WTC11 (cell line): ENCODE measurements at regions not wholly inside any gene's neighbourhood (a gene's known extent, or its start where the extent isn't known, plus 50 kb on each side); places are given as distances from the start of the nearest gene placed in this dataset.

Source experiments
- ATAC-seq: fragments of 200-7000 bp; cut with Tn5 transposase; 2 replicates; pipeline ENCODE4 v1.10.0; 2021; ENCODE audit warnings: mild to moderate bottlenecking, moderate library complexity
- CTCF ChIA-PET: fragments of 300-600 bp; sonication (Branson Sonifier 250); formaldehyde crosslinking; loops from one replicate; lab custom pipeline; 2021; ENCODE audit warnings: antibody characterized with exemption; lab: Charles Lee
- POLR2A ChIA-PET: fragments of 350-600 bp; sonication (Branson Sonifier 250); formaldehyde crosslinking; loops from one replicate; lab custom pipeline; 2021; ENCODE audit warnings: antibody characterized with exemption; lab: Charles Lee
- DNase-seq: peaks from one replicate; pipeline ENCODE4 v3.0.0; 2021; ENCODE audit warnings: low spot score
- H3K27ac Mint-ChIP-seq: 2 replicates; pipeline ENCODE4 v1.8.0; 2021; ENCODE audit warnings: mixed read lengths
- H3K27me3 Mint-ChIP-seq: 2 replicates; pipeline ENCODE4 v1.8.0; 2021; ENCODE audit warnings: low read depth, mild to moderate bottlenecking, moderate library complexity, mixed read lengths
- H3K36me3 Mint-ChIP-seq: 2 replicates; pipeline ENCODE4 v1.8.0; 2021; ENCODE audit warnings: mixed read lengths
- H3K4me1 Mint-ChIP-seq: 2 replicates; pipeline ENCODE4 v1.8.0; 2022; ENCODE audit warnings: mixed read lengths
- H3K4me3 Mint-ChIP-seq: 2 replicates; pipeline ENCODE4 v1.8.0; 2021; ENCODE audit warnings: mild to moderate bottlenecking, moderate library complexity, mixed read lengths
- H3K9me3 Mint-ChIP-seq: 2 replicates; pipeline ENCODE4 v1.8.0; 2021; ENCODE audit warnings: mixed read lengths
- JUN ChIP-seq: sonication (generic); formaldehyde crosslinking; IDR thresholded peaks from 2 replicates; pipeline ENCODE4 v1.8.0; 2023; ENCODE audit warnings: mild to moderate bottlenecking, missing genetic modification reagents
- KAT7 ChIP-seq: sonication (generic); formaldehyde crosslinking; IDR thresholded peaks from 2 replicates; pipeline ENCODE4 v1.8.1; 2023; ENCODE audit warnings: missing genetic modification reagents, mild to moderate bottlenecking, borderline replicate concordance
- OVOL2 ChIP-seq: fragments of 250-450 bp; sonication (Bioruptor Pico); IDR thresholded peaks from 2 replicates; pipeline ENCODE4 v1.9.0; 2021; ENCODE audit warnings: mild to moderate bottlenecking, borderline replicate concordance
- RELA ChIP-seq: sonication (generic); formaldehyde crosslinking; IDR thresholded peaks from 2 replicates; pipeline ENCODE4 v1.8.1; 2022; ENCODE audit warnings: missing genetic modification reagents, mild to moderate bottlenecking, borderline replicate concordance
- SMAD3 ChIP-seq: sonication (generic); formaldehyde crosslinking; IDR thresholded peaks from 2 replicates; pipeline ENCODE4 v1.8.0; 2022; ENCODE audit warnings: missing genetic modification reagents, mild to moderate bottlenecking, borderline replicate concordance
- TEAD4 ChIP-seq: sonication (generic); formaldehyde crosslinking; IDR thresholded peaks from 2 replicates; pipeline ENCODE4 v1.8.0; 2022; ENCODE audit warnings: mild to moderate bottlenecking, missing genetic modification reagents
- ZNF416 ChIP-seq: fragments of 250-450 bp; sonication (Bioruptor Pico); IDR thresholded peaks from 2 replicates; pipeline ENCODE4 v1.9.0; 2021; ENCODE audit warnings: mild to moderate bottlenecking, inconsistent platforms
- TF ChIP-seq, protein P1 (sequence below): fragments of 250-450 bp; sonication (Bioruptor Pico); conservative IDR thresholded peaks from 2 replicates; pipeline ENCODE4 v1.9.0; 2021; ENCODE audit warnings: mild to moderate bottlenecking
- TF ChIP-seq, protein P2 (sequence below): fragments of 250-450 bp; sonication (Bioruptor Pico); IDR thresholded peaks from 2 replicates; pipeline ENCODE4 v2.1.2; 2022; ENCODE audit warnings: mild to moderate bottlenecking, moderate library complexity
- TF ChIP-seq, protein P3 (sequence below): sonication (generic); formaldehyde crosslinking; IDR thresholded peaks from 2 replicates; pipeline ENCODE4 v1.8.0; 2022; ENCODE audit warnings: mild to moderate bottlenecking, missing genetic modification reagents
- TF ChIP-seq, protein P4 (sequence below): sonication (generic); formaldehyde crosslinking; IDR thresholded peaks from 2 replicates; pipeline ENCODE4 v1.8.1; 2022; ENCODE audit warnings: missing genetic modification reagents, borderline replicate concordance
- TF ChIP-seq, protein P5 (sequence below): fragments of 250-450 bp; sonication (Bioruptor Pico); IDR thresholded peaks from 2 replicates; pipeline ENCODE4 v1.9.0; 2021; ENCODE audit warnings: mild to moderate bottlenecking
- TF ChIP-seq, protein P6 (sequence below): sonication (generic); formaldehyde crosslinking; IDR thresholded peaks from 2 replicates; pipeline ENCODE4 v1.8.1; 2022; ENCODE audit warnings: low read depth, mild to moderate bottlenecking, moderate library complexity, missing genetic modification reagents, borderline replicate concordance

DNA sequence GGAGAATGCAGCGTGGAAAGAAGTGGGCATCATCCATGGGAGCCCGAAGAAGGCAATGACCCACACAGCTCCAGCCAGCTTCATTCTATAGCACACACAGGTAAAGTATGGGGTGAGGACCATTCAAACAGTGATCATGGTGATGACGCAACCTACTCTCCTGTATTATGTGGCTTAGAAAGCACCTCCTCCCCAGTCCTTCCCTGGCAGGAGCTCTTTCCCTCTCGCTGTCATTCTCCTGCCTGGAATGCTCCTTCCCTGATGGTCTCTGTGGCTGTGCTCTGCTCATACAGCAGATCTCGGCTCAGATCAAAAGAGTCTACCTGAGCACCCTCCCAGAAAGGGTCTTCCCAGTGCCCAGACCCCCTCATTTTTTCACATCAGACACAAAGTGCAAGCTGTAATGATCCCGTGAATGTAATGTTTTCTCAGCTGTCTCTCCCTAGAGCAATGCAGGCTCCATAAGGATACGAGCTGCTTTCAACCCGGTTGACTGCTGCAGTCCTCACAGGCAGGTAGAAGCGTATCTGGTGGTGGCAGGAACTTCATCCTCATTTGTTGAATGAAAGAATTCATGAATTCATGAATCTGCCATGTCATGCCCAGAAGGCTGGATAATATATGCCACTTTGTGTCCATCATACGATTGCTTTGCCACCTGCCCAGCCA lies 248.8 kb downstream of the HS3ST3A1 start:
- ATAC-seq (no peak), DNase-seq (no peak)
- CTCF ChIA-PET, result interaction anchor here (0.5 kb wide), 1 partner anchor 240 kb away, joined by 4 read pairs; no protein-coding TSS in a partner anchor
- no peaks in the 10 kb centered on the region for H3K27me3 Mint-ChIP-seq
- POLR2A ChIA-PET, result no interaction called here
- H3K4me3 Mint-ChIP-seq, result no peak overlapping the region
- no peaks in the 10 kb centered on the region; the same call in 1 of the 2 replicates for H3K36me3 Mint-ChIP-seq
- TF ChIP-seq OVOL2 (CRISPR knock-in tag) (no peak), RELA (CRISPR knock-in tag) (no peak), SMAD3 (CRISPR knock-in tag) (no peak)
- TF ChIP-seq, protein P1, sequence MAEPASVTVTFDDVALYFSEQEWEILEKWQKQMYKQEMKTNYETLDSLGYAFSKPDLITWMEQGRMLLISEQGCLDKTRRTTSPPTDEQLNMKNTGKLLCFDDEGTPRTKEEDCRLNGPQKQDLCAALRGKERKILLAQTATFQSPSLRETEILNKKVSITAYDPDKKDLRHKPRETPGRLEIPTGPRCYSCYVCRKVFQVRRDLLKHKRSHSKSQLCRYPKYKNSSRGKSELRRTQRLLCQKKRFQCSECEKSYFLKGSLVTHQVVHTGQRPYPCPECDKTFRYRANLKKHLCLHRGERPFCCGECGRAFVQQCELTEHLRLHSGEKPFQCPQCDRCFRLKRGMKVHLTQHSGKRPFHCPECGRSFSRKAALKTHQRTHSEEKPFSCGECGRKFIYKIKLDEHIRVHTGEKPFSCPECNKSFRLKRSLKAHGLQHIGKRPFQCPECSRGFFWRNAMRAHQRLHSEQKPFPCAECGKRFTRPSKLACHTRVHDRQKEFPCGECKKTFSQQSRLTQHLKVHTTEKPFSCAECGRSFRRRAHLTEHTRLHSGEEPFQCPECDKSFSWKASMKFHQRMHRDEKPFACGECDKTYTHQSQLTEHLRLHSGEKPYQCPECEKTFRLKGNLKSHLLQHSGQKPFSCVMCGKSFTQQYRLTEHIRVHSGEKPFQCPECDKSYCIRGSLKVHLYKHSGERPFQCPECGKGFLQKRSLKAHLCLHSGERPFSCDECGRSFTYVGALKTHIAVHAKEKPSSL, result no peak
- TF ChIP-seq, protein P2, sequence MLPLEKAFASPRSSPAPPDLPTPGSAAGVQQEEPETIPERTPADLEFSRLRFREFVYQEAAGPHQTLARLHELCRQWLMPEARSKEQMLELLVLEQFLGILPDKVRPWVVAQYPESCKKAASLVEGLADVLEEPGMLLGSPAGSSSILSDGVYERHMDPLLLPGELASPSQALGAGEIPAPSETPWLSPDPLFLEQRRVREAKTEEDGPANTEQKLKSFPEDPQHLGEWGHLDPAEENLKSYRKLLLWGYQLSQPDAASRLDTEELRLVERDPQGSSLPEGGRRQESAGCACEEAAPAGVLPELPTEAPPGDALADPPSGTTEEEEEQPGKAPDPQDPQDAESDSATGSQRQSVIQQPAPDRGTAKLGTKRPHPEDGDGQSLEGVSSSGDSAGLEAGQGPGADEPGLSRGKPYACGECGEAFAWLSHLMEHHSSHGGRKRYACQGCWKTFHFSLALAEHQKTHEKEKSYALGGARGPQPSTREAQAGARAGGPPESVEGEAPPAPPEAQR (CRISPR knock-in tag), result no peak
- H3K27ac Mint-ChIP-seq, result no peak overlapping the region
- peaks cover 5% of the 10 kb centered on the region; the same call in 1 of the 2 replicates for H3K4me1 Mint-ChIP-seq
- H3K9me3 Mint-ChIP-seq, result peaks cover 4% of the 10 kb centered on the region

DNA sequence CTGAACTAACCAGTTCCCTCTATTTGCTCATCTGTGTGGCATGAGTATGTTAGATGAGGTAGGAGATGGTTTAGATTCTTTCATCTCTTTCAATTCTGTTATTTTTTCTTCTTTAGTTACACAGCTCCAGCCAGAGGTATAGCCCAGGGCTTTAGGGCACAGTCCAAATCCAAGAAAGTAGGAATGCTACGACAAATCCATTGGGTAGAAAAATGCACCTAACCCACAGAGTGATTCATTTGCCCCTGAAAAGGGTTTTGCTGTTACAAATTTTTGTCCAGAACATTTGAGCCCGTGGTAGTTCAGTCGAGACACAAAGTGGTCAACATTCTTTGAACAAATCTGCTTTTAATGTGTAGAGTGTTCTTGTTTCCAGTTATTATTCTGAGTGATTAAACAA lies 250.7 kb downstream of the HS3ST3A1 start:
- TF ChIP-seq, protein P3, sequence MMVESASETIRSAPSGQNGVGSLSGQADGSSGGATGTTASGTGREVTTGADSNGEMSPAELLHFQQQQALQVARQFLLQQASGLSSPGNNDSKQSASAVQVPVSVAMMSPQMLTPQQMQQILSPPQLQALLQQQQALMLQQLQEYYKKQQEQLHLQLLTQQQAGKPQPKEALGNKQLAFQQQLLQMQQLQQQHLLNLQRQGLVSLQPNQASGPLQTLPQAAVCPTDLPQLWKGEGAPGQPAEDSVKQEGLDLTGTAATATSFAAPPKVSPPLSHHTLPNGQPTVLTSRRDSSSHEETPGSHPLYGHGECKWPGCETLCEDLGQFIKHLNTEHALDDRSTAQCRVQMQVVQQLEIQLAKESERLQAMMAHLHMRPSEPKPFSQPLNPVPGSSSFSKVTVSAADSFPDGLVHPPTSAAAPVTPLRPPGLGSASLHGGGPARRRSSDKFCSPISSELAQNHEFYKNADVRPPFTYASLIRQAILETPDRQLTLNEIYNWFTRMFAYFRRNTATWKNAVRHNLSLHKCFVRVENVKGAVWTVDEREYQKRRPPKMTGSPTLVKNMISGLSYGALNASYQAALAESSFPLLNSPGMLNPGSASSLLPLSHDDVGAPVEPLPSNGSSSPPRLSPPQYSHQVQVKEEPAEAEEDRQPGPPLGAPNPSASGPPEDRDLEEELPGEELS, result no peak
- no peak for TF ChIP-seq KAT7 (CRISPR knock-in tag)
- TF ChIP-seq, protein P1, result no peak
- TF ChIP-seq, protein P4, sequence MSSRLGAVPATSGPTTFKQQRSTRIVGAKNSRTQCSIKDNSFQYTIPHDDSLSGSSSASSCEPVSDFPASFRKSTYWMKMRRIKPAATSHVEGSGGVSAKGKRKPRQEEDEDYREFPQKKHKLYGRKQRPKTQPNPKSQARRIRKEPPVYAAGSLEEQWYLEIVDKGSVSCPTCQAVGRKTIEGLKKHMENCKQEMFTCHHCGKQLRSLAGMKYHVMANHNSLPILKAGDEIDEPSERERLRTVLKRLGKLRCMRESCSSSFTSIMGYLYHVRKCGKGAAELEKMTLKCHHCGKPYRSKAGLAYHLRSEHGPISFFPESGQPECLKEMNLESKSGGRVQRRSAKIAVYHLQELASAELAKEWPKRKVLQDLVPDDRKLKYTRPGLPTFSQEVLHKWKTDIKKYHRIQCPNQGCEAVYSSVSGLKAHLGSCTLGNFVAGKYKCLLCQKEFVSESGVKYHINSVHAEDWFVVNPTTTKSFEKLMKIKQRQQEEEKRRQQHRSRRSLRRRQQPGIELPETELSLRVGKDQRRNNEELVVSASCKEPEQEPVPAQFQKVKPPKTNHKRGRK, result no peak
- TF ChIP-seq, protein P5, sequence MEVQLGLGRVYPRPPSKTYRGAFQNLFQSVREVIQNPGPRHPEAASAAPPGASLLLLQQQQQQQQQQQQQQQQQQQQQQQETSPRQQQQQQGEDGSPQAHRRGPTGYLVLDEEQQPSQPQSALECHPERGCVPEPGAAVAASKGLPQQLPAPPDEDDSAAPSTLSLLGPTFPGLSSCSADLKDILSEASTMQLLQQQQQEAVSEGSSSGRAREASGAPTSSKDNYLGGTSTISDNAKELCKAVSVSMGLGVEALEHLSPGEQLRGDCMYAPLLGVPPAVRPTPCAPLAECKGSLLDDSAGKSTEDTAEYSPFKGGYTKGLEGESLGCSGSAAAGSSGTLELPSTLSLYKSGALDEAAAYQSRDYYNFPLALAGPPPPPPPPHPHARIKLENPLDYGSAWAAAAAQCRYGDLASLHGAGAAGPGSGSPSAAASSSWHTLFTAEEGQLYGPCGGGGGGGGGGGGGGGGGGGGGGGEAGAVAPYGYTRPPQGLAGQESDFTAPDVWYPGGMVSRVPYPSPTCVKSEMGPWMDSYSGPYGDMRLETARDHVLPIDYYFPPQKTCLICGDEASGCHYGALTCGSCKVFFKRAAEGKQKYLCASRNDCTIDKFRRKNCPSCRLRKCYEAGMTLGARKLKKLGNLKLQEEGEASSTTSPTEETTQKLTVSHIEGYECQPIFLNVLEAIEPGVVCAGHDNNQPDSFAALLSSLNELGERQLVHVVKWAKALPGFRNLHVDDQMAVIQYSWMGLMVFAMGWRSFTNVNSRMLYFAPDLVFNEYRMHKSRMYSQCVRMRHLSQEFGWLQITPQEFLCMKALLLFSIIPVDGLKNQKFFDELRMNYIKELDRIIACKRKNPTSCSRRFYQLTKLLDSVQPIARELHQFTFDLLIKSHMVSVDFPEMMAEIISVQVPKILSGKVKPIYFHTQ (CRISPR knock-in tag), result no peak
- TF ChIP-seq JUN, result no peak
- TF ChIP-seq ZNF416 (CRISPR knock-in tag), result no peak
- TF ChIP-seq, protein P6, sequence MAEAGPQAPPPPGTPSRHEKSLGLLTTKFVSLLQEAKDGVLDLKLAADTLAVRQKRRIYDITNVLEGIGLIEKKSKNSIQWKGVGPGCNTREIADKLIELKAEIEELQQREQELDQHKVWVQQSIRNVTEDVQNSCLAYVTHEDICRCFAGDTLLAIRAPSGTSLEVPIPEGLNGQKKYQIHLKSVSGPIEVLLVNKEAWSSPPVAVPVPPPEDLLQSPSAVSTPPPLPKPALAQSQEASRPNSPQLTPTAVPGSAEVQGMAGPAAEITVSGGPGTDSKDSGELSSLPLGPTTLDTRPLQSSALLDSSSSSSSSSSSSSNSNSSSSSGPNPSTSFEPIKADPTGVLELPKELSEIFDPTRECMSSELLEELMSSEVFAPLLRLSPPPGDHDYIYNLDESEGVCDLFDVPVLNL, result no peak
- TF ChIP-seq TEAD4 (CRISPR knock-in tag), result no peak
- CTCF ChIA-PET, result interaction anchor here (1.2 kb wide), 1 partner anchor 14 kb away, joined by 5 read pairs; no protein-coding TSS in a partner anchor
- Mint-ChIP-seq H3K9me3 (peaks cover 6% of the 10 kb centered on the region), H3K4me3 (no peak overlapping the region), H3K27ac (no peak overlapping the region), H3K27me3 (no peaks in the 10 kb centered on the region), H3K36me3 (peaks cover 6% of the 10 kb centered on the region), H3K4me1 (peaks cover 15% of the 10 kb centered on the region)
- POLR2A ChIA-PET, result no interaction called here
- no peak for ATAC-seq
- no peak for DNase-seq
